Right lobe of liver (tissue), 4 donors: ENCODE measurements at regions not wholly inside any gene's neighbourhood (a gene's known extent, or its start where the extent isn't known, plus 50 kb on each side); places are given as distances from the start of the nearest gene placed in this dataset.

Experiments used
- POLR2A ChIP-seq: fragments of 450-650 bp; IDR thresholded peaks from one replicate; pipeline ENCODE4 v1.6.1; 2017; ENCODE audit warnings: antibody characterized with exemption, mild to moderate bottlenecking
- TF ChIP-seq, protein P1 (sequence below), 4 donors: fragments of 200-600 bp in 3 of 4; fragments of 450-650 bp in 1 of 4; IDR thresholded peaks; one replicate each; pipeline versions ENCODE4 v1.5.1 to v1.8.0; 2016 to 2022; ENCODE audit warnings: antibody characterized with exemption in 4 of 4, mild to moderate bottlenecking in 2 of 4
- donor health status: DM: no; HTN: no; CAD: no.
- donor health status: DM: no; HTN: no; CAD: no.
- donor health status: DM: no; HTN: yes; CAD: no.

DNA sequence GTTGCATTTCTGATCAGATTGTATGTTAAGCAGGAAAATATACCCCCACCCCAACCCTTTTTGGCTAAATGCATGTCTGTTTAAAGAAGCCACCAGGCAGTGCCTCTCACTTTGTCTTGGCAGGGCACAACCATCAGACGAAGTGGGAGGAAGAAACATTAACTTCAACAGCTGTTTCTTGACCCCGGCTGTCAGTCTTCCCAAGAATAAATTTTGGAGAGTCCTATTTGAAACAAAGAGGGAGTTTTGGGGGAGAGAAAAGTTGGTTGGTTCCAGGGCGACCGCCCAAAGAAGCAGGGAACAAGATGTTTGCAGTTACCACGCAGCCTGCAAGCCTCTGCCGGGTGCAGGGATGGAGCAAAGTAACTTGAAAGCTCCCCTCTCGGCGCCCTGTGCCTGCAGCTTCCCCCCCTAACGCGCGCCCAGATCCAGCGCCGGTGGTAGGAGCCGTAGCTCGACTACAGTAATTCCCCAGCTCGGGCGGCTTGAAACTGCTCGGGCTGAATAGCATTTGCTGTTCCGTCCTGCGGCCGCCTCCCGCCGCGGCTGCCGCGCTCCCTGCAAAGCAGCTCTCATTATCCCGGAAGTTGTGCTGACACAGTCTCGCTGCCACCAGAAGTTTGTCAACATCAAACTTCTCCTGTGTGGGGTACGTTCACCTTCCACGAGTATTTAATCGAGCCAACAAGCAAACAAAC lies 100.7 kb upstream of the SSBP2 start:
- TF ChIP-seq, protein P1, sequence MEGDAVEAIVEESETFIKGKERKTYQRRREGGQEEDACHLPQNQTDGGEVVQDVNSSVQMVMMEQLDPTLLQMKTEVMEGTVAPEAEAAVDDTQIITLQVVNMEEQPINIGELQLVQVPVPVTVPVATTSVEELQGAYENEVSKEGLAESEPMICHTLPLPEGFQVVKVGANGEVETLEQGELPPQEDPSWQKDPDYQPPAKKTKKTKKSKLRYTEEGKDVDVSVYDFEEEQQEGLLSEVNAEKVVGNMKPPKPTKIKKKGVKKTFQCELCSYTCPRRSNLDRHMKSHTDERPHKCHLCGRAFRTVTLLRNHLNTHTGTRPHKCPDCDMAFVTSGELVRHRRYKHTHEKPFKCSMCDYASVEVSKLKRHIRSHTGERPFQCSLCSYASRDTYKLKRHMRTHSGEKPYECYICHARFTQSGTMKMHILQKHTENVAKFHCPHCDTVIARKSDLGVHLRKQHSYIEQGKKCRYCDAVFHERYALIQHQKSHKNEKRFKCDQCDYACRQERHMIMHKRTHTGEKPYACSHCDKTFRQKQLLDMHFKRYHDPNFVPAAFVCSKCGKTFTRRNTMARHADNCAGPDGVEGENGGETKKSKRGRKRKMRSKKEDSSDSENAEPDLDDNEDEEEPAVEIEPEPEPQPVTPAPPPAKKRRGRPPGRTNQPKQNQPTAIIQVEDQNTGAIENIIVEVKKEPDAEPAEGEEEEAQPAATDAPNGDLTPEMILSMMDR (IDR thresholded peaks at IDR 0.05): no peak
- peak; percentile 44 for TF ChIP-seq POLR2A
